ENCODE measurements at regions not wholly inside any gene's neighbourhood (a gene's known extent, or its start where the extent isn't known, plus 50 kb on each side); places are given as distances from the start of the nearest gene placed in this dataset.
"Not testable (repeated sequence)": the region's sequence is repeated elsewhere in the genome, so short reads cannot be mapped to it uniquely, and the experiment has no call there.

DNA sequence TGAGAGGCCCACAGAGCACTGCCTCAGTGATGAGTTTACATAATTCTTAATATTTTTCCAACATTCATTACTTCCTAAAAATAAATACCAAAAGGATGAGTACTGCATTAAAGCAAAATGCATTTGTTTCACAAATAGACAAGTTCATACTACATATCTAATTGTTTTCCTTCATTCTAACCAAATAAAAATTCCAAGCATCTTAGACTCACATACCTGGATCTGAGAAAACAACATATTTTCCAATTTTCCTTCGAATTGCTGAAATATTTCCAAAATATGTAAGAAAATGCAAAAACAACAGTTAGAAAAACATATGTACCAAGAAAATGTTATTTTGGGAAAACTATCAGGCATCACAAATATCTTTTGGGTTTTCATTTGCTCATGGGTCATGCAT, 127.9 kb upstream of the CEP126 start:
- H3K9ac ChIP-seq (ENCODE audit: low read length in 5 of 5) = no peak overlapping the region
- H3K4me1 ChIP-seq (ENCODE audit: control insufficient read depth in 5 of 5, insufficient read depth in 5 of 5, low read length in 5 of 5) = no peaks in the 10 kb centered on the region
- no peaks in the 10 kb centered on the region for H3K36me3 ChIP-seq (ENCODE audit: control insufficient read depth in 5 of 5, insufficient read depth in 5 of 5, low read length in 5 of 5)
- H3K27me3 ChIP-seq (ENCODE audit: control insufficient read depth in 5 of 5, insufficient read depth in 4 of 5, low read length in 5 of 5) = no peaks in the 10 kb centered on the region
- H3K27ac ChIP-seq (ENCODE audit: low read depth, low read length) = no peak overlapping the region
- no peak overlapping the region for H3K4me3 ChIP-seq (ENCODE audit: low read depth in 1 of 5, low read length in 5 of 5)
- H3K9me3 ChIP-seq (ENCODE audit: control insufficient read depth in 5 of 5, low read length in 5 of 5) = peaks cover 0 to 2% (median 0%) of the 10 kb centered on the region in 5 donors

DNA sequence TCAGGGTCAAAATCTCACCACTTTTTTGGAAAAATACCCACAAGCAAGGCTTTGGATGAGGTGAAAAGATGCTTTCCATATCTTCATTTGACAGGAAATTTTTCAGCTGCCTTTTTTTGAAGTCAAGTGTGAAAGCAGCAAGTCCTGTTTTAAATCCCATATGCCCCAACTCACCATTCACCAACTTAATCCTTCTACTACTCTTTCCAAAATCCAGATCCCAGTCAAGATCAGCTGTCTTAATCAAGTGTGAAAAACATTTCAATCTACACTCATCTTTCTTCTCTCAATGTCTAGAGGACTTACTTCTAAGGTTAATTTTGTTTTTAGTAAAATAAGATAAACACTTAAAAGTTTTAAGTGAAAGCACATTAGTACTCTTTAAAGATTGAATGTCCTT, 128.4 kb upstream of the CEP126 start:
- no peaks in the 10 kb centered on the region for H3K36me3 ChIP-seq (ENCODE audit: control insufficient read depth in 5 of 5, insufficient read depth in 5 of 5, low read length in 5 of 5)
- no peaks in the 10 kb centered on the region for H3K4me1 ChIP-seq (ENCODE audit: control insufficient read depth in 5 of 5, insufficient read depth in 5 of 5, low read length in 5 of 5)
- no peak overlapping the region for H3K9ac ChIP-seq (ENCODE audit: low read length in 5 of 5)
- H3K4me3 ChIP-seq (ENCODE audit: low read depth in 1 of 5, low read length in 5 of 5) = no peak overlapping the region
- no peak overlapping the region for H3K27ac ChIP-seq (ENCODE audit: low read depth, low read length)
- no peaks in the 10 kb centered on the region for H3K27me3 ChIP-seq (ENCODE audit: control insufficient read depth in 5 of 5, insufficient read depth in 4 of 5, low read length in 5 of 5)
- peaks cover 0 to 2% (median 0%) of the 10 kb centered on the region in 5 donors for H3K9me3 ChIP-seq (ENCODE audit: control insufficient read depth in 5 of 5, low read length in 5 of 5)

DNA sequence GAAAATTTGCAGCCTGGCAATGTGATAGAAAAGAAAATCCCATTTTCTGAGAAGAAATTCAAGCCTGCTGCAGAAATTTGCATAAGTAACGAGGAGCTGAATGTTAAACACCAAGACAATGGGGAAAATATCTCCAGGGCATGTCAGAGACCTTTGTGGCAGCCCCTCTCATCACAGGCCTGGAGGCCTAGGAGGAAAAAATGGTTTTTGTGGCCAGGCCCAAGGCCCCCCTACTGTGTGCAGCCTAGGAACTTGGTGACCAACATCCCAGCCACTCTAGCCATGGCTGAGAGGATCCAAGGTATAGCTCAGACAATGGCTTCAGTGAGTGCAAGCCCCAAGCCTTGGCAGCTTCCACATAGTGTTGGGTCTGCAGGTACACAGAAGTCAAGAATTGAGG, 135.6 kb upstream of the CEP126 start:
- not testable (repeated sequence) for H3K27ac ChIP-seq (ENCODE audit: low read depth, low read length); H3K27me3 ChIP-seq (ENCODE audit: control insufficient read depth in 5 of 5, insufficient read depth in 4 of 5, low read length in 5 of 5); H3K4me3 ChIP-seq (ENCODE audit: low read depth in 1 of 5, low read length in 5 of 5); H3K4me1 ChIP-seq (ENCODE audit: control insufficient read depth in 5 of 5, insufficient read depth in 5 of 5, low read length in 5 of 5); H3K9ac ChIP-seq (ENCODE audit: low read length in 5 of 5); H3K36me3 ChIP-seq (ENCODE audit: control insufficient read depth in 5 of 5, insufficient read depth in 5 of 5, low read length in 5 of 5)
- peaks cover 0 to 16% (median 4%) of the 10 kb centered on the region in 5 donors for H3K9me3 ChIP-seq (ENCODE audit: control insufficient read depth in 5 of 5, low read length in 5 of 5)

DNA sequence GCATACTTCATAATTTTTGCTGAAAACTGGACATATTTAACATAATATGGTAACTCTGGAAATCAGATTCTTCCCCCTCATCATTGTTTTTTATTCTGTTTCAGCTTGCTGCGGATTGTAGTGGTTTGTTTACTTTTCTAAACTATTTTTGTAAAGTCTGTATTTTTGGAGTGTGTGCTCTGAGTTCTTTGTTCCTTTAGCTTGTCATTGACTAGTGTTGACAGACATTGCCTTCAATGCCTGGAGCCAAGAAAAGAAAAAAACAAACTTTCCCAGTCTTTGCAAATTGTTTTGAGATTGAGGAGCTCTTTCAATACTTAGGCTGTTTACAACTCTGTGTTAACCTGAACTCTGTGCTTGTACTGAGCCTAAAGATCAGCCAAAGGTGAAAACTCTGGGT, 137.3 kb upstream of the CEP126 start:
- Histone ChIP-seq H3K4me3 (ENCODE audit: low read depth in 1 of 5, low read length in 5 of 5) (no peak overlapping the region), H3K27me3 (ENCODE audit: control insufficient read depth in 5 of 5, insufficient read depth in 4 of 5, low read length in 5 of 5) (no peaks in the 10 kb centered on the region), H3K36me3 (ENCODE audit: control insufficient read depth in 5 of 5, insufficient read depth in 5 of 5, low read length in 5 of 5) (no peaks in the 10 kb centered on the region), H3K27ac (ENCODE audit: low read depth, low read length) (no peak overlapping the region), H3K9ac (ENCODE audit: low read length in 5 of 5) (no peak overlapping the region), H3K9me3 (ENCODE audit: control insufficient read depth in 5 of 5, low read length in 5 of 5) (peaks cover 0 to 16% (median 2%) of the 10 kb centered on the region in 5 donors), H3K4me1 (ENCODE audit: control insufficient read depth in 5 of 5, insufficient read depth in 5 of 5, low read length in 5 of 5) (no peaks in the 10 kb centered on the region)

DNA sequence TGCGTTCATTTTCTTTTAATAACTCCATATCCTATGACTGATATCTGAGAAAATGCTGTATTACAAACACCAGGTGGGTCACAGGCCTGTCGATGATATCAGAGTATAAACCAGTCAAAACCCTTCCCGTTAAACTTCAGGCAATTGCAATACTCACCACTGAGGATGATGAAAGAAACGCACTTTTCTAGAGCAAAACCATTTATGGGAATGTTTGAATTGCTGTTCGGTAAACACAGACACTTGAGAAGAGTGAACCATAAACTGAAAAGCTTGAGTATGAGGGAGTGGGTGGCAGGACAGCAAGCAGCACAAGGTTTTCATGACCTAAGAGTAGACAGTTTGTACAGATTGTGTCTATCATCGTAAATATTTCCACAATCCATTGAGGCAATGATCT, 139.8 kb upstream of the CEP126 start:
- H3K27me3 ChIP-seq (ENCODE audit: control insufficient read depth in 5 of 5, insufficient read depth in 4 of 5, low read length in 5 of 5) = no peaks in the 10 kb centered on the region

GRCh38 chr11:101770648-101771047, 144.2 kb upstream of the CEP126 start:
- no peak overlapping the region for H3K27ac ChIP-seq (ENCODE audit: low read depth, low read length)
- no peaks in the 10 kb centered on the region for H3K36me3 ChIP-seq (ENCODE audit: control insufficient read depth in 5 of 5, insufficient read depth in 5 of 5, low read length in 5 of 5)
- H3K27me3 ChIP-seq (ENCODE audit: control insufficient read depth in 5 of 5, insufficient read depth in 4 of 5, low read length in 5 of 5) = no peaks in the 10 kb centered on the region
- no peak overlapping the region for H3K4me3 ChIP-seq (ENCODE audit: low read depth in 1 of 5, low read length in 5 of 5)
- peaks cover 0 to 20% (median 14%) of the 10 kb centered on the region in 5 donors for H3K9me3 ChIP-seq (ENCODE audit: control insufficient read depth in 5 of 5, low read length in 5 of 5)
- H3K9ac ChIP-seq (ENCODE audit: low read length in 5 of 5) = no peak overlapping the region
- no peaks in the 10 kb centered on the region for H3K4me1 ChIP-seq (ENCODE audit: control insufficient read depth in 5 of 5, insufficient read depth in 5 of 5, low read length in 5 of 5)

More for the DNA sequence above, 139.8 kb upstream of the CEP126 start:
- Histone ChIP-seq H3K4me3 (ENCODE audit: low read depth in 1 of 5, low read length in 5 of 5) (no peak overlapping the region), H3K27ac (ENCODE audit: low read depth, low read length) (no peak overlapping the region), H3K9me3 (ENCODE audit: control insufficient read depth in 5 of 5, low read length in 5 of 5) (peaks cover 0 to 16% (median 2%) of the 10 kb centered on the region in 5 donors), H3K36me3 (ENCODE audit: control insufficient read depth in 5 of 5, insufficient read depth in 5 of 5, low read length in 5 of 5) (no peaks in the 10 kb centered on the region), H3K4me1 (ENCODE audit: control insufficient read depth in 5 of 5, insufficient read depth in 5 of 5, low read length in 5 of 5) (no peaks in the 10 kb centered on the region), H3K9ac (ENCODE audit: low read length in 5 of 5) (no peak overlapping the region)

DNA sequence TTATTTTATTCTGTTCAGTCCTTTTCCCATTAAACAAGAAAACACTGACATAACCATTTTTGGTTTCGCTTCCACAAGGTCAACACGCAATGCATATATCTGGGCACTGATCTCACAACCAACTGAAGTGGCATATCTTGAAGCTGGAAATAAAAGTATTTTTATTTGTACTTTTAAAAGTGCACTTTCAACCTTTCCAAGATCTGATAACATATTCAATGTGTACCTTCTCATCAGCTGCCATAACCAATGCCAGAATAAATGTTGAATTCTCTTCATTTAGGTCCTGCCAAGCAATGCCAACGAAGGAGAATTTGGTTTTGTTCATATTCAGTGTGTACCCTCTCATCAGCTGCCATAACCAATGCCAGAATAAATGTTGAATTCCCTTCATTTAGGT, 148.9 kb upstream of the CEP126 start:
- Histone ChIP-seq H3K27me3 (ENCODE audit: control insufficient read depth in 5 of 5, insufficient read depth in 4 of 5, low read length in 5 of 5) (no peaks in the 10 kb centered on the region), H3K36me3 (ENCODE audit: control insufficient read depth in 5 of 5, insufficient read depth in 5 of 5, low read length in 5 of 5) (no peaks in the 10 kb centered on the region), H3K9ac (ENCODE audit: low read length in 5 of 5) (no peak overlapping the region), H3K9me3 (ENCODE audit: control insufficient read depth in 5 of 5, low read length in 5 of 5) (peaks cover 0 to 16% (median 14%) of the 10 kb centered on the region in 5 donors), H3K27ac (ENCODE audit: low read depth, low read length) (no peak overlapping the region), H3K4me3 (ENCODE audit: low read depth in 1 of 5, low read length in 5 of 5) (no peak overlapping the region), H3K4me1 (ENCODE audit: control insufficient read depth in 5 of 5, insufficient read depth in 5 of 5, low read length in 5 of 5) (no peaks in the 10 kb centered on the region)

- Histone ChIP-seq H3K36me3 (ENCODE audit: control insufficient read depth in 5 of 5, insufficient read depth in 5 of 5, low read length in 5 of 5) (no peaks in the 10 kb centered on the region), H3K9me3 (ENCODE audit: control insufficient read depth in 5 of 5, low read length in 5 of 5) (no peaks in the 10 kb centered on the region), H3K27me3 (ENCODE audit: control insufficient read depth in 5 of 5, insufficient read depth in 4 of 5, low read length in 5 of 5) (peaks cover 0 to 3% (median 0%) of the 10 kb centered on the region in 5 donors), H3K4me3 (ENCODE audit: low read depth in 1 of 5, low read length in 5 of 5) (no peak overlapping the region), H3K9ac (ENCODE audit: low read length in 5 of 5) (no peak overlapping the region), H3K4me1 (ENCODE audit: control insufficient read depth in 5 of 5, insufficient read depth in 5 of 5, low read length in 5 of 5) (no peaks in the 10 kb centered on the region), H3K27ac (ENCODE audit: low read depth, low read length) (no peak overlapping the region)
Measured at GRCh38 chr11:101759771-101760450, 154.9 kb upstream of the CEP126 start.

DNA sequence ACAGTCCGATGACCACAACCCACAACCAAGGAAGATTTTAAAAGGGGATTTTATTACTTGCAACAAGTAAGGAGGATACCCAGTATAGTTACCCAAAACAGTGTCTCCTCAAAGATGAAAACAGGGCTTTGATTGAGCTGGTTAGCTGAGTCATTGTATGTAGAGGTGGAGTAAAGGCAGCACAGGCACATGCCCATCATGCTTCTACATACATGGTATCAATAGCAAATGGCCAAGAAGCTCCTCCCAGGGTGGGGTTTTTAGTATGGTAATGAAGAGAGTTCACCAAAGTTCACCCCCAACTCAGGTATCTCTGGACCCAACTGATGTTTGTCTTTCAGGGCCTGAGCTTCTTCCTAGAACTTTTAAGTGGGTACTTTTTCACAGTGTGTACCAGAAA, 157.1 kb upstream of the CEP126 start:
- Histone ChIP-seq H3K27ac (ENCODE audit: low read depth, low read length) (no peak overlapping the region), H3K4me3 (ENCODE audit: low read depth in 1 of 5, low read length in 5 of 5) (no peak overlapping the region), H3K27me3 (ENCODE audit: control insufficient read depth in 5 of 5, insufficient read depth in 4 of 5, low read length in 5 of 5) (peaks cover 0 to 3% (median 0%) of the 10 kb centered on the region in 5 donors), H3K9me3 (ENCODE audit: control insufficient read depth in 5 of 5, low read length in 5 of 5) (no peaks in the 10 kb centered on the region), H3K36me3 (ENCODE audit: control insufficient read depth in 5 of 5, insufficient read depth in 5 of 5, low read length in 5 of 5) (no peaks in the 10 kb centered on the region), H3K4me1 (ENCODE audit: control insufficient read depth in 5 of 5, insufficient read depth in 5 of 5, low read length in 5 of 5) (no peaks in the 10 kb centered on the region), H3K9ac (ENCODE audit: low read length in 5 of 5) (no peak overlapping the region)

GRCh38 chr11:101748572-101749344, 165.0 kb upstream of the TRPC6 start:
- Histone ChIP-seq H3K9ac (ENCODE audit: low read length in 5 of 5) (no peak overlapping the region), H3K27ac (ENCODE audit: low read depth, low read length) (no peak overlapping the region), H3K9me3 (ENCODE audit: control insufficient read depth in 5 of 5, low read length in 5 of 5) (no peaks in the 10 kb centered on the region), H3K4me1 (ENCODE audit: control insufficient read depth in 5 of 5, insufficient read depth in 5 of 5, low read length in 5 of 5) (peaks cover 0 to 3% (median 0%) of the 10 kb centered on the region in 5 donors), H3K4me3 (ENCODE audit: low read depth in 1 of 5, low read length in 5 of 5) (peak overlapping the region in 1 of 5 donors; percentile 23), H3K36me3 (ENCODE audit: control insufficient read depth in 5 of 5, insufficient read depth in 5 of 5, low read length in 5 of 5) (no peaks in the 10 kb centered on the region), H3K27me3 (ENCODE audit: control insufficient read depth in 5 of 5, insufficient read depth in 4 of 5, low read length in 5 of 5) (no peaks in the 10 kb centered on the region)
